ENCODE measurements at regions not wholly inside any gene's neighbourhood (a gene's known extent, or its start where the extent isn't known, plus 50 kb on each side); places are given as distances from the start of the nearest gene placed in this dataset.

DNA sequence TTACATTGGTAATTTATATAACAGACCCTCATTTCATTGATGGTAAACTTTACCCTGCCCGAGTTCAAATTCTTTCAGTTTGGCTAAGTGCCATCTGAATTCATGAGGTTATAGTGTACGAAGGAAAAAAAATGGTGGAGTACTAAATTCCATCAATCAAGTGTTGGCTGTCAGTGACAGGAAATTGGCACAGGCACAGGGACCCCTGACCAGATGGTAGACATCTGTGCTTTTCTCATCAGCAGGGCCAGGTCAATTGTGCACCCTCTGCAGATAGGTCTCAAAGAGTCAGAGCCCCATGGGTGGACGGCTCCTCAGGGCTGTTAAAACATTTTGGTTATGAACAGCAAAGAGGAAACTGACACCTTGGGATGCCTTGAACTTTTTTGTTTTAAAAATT lies 439.2 kb downstream of the SETBP1 start:
- no peak for DNase-seq (ENCODE audit: low read depth in 2 of 2)

DNA sequence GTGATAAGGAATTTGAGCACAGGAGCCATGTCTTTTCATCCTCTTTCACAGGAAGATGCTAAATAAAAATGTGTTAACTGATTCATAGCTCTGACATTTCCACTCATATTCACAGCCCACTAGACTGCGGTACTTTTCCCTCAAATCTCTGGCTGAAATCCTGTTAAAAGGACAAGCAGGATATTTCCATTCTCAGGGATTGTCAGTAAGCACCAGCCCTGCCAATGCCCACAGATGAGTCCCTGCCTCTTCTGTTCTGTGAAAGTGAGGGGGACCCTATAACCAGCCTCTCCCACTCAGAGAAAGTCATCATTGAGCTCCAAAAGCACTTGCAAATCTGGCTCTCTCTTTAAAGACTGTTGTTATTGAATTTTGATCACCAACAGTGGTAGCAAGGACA lies 440.5 kb downstream of the SETBP1 start:
- no peak for DNase-seq (ENCODE audit: low read depth in 2 of 2)

DNA sequence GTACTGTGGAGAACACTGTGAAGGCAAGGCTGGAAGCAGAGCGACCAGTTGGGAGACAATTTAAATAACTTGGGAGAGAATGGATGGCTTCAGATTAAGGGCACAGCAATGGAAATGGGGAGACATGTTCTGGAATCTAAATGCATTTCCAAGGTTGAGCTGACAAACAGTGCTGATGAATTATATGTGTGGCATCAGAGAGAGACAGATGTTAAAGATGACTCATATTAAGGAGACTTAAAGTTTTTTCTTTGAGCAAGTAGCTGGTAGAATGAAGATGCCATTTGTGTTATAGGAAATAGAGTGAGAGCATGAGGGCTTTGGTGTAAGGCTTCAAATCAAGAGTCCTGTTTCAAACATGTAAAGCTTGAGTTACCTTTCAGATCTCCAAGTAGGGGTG lies 441.8 kb downstream of the SETBP1 start:
- no peak for DNase-seq (ENCODE audit: low read depth in 2 of 2)

DNA sequence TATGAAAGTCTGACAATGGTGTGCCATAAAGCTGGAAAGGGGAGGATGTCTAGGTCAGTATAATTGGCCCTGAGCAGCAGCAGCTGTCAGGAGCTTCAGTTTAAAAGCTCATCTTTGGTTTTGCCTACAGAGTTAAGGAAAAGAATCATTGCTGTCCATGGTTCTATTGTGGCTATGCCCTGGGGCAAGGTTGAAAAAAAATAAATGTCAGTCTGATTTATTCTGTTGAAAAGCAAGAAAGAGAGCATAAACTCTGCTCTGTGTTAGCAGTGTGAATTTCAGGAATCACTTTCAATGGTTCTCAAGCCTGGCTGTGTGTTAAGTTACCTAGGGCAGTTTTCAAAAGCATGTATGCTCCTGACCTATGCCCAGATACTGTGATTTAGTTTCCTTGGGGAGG lies 446.7 kb downstream of the SETBP1 start:
- no peak for DNase-seq (ENCODE audit: low read depth in 2 of 2)

DNA sequence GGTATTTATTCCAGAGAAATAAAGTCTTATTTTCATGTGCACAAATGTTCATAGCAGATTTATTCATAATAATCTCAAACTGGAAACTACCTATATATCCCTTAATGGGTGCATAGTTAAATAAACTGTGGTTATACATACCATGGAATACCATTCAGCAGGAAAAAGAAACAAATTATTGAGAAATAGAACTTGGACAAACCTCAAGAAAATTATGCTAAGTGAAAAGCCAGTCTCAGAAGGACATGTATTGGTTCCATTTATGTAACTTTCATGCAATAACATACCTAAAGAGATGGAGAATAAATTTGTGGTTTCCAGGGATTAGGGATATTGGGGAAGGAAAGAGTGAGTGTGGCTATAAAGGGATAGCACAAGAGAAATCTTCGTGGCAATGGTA lies 452.6 kb downstream of the SETBP1 start:
- peak in 1 of 2 experiments; percentile 20 for DNase-seq (ENCODE audit: low read depth in 2 of 2)

- no peak for DNase-seq (ENCODE audit: low read depth in 2 of 2)
Observed at GRCh38 chr18:45136381-45137086, 455.8 kb downstream of the SETBP1 start.

DNA sequence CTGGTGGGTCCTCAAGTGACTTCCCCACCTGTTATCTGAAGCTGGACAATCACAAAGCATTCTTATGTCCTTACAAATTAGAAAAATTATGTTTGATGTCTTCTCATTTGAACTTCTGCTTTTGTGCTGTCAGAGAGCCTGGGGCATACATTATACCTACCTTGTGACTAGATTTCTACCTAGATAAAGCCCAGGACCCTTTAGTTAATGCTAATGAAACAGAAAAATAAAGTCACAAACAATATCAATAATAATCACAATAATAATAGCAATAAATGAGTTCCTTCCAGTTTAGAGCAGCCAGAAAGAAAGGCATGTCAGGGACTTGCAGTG lies 456.4 kb downstream of the SETBP1 start:
- no peak for DNase-seq (ENCODE audit: low read depth in 2 of 2)

- no peak for DNase-seq (ENCODE audit: low read depth in 2 of 2)
Observed at GRCh38 chr18:45139478-45139877, 458.8 kb downstream of the SETBP1 start.

DNA sequence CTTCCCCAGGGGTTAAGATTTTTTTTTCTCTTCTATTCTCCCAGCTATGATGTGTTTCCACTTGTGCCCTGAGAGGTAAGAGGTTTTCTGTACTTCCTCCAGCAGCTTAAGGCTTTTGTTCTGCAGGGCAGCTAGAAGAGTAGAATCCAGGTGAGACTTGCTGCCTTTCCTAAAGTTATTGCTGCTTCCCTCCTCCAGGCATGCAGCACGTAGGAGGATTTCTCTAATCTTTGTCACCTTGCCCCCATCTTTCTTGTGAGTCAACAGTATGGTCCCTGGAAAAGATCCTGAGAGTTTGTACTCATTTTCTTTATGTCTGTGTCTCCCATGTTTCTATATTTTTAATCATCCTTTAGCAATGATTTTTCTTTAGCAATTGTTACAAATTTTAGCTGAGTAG lies 462.2 kb downstream of the SETBP1 start:
- no peak for DNase-seq (ENCODE audit: low read depth in 2 of 2)

DNA sequence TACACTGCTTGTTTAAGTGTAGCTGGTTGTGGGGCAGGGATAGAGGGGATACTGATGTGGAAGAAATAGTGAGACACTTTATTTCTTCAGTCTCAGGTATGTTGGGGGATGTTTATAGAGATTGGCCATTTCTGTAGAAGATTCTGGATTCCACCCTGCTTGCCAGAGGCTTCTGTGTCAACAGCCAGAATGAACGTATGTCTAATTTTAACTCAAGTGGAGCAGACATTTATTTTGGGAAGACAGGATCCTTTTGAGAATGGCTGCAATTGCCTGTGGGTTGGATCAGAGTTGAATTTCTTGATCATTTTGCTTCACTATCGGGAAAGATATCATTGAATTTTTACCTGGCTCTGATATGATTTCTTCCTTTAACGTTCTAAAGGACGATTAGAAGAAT lies 465.6 kb upstream of the SLC14A2 start:
- no peak for DNase-seq (ENCODE audit: low read depth in 2 of 2)

GRCh38 chr18:45151645-45152044 lies 463.6 kb upstream of the SLC14A2 start:
- no peak for DNase-seq (ENCODE audit: low read depth in 2 of 2)

DNA sequence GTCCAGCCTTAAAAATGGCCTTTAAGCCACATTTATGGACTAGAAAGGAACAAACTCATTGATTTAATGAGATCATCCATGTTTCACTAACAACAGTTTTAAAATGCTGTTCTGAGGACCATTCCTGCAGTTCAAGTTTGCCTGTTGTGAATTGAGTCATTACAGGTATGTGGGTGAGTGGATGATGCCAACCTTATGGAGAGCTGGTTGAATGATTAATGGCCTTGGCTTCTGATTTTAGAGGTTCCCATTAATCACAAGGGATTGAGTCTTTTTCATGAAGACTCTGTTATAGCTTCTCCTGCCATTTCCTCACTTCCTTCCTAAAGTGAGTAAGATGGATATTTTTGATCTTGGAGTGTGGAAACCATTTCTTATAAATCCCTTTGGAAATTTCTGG lies 459.8 kb upstream of the SLC14A2 start:
- DNase-seq (ENCODE audit: low read depth in 2 of 2): no peak

GRCh38 chr18:45156946-45157345 lies 458.3 kb upstream of the SLC14A2 start:
- no peak for DNase-seq (ENCODE audit: low read depth in 2 of 2)

GRCh38 chr18:45157576-45157975 lies 457.7 kb upstream of the SLC14A2 start:
- DNase-seq (ENCODE audit: low read depth in 2 of 2): no peak

- DNase-seq (ENCODE audit: low read depth in 2 of 2): no peak
Observed at GRCh38 chr18:45161850-45162249, 453.4 kb upstream of the SLC14A2 start.

GRCh38 chr18:45163871-45164270 lies 451.4 kb upstream of the SLC14A2 start:
- no peak for DNase-seq (ENCODE audit: low read depth in 2 of 2)

DNA sequence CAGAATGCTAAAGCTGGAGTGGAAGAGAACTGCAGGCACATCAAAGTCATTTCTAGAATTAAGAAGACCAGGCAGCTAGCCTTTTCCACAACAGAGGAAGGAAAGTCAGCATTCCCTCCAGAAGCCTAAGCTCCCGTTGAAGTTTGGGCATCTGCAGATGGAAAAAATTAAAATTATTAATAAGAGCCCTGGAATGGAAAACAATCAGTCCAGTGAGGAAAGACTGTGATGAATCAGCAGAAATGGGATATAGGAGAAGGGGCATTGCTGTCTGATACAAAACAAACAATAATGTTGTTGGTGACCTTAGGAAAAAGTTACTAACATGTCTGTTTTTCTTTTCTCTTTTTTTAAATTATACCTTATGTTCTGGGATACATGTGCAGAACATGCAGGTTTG lies 450.7 kb upstream of the SLC14A2 start:
- peak; percentile 44 to 60 for DNase-seq (ENCODE audit: low read depth in 2 of 2)

GRCh38 chr18:45165176-45165713 lies 450.0 kb upstream of the SLC14A2 start:
- no peak for DNase-seq (ENCODE audit: low read depth in 2 of 2)

GRCh38 chr18:45165871-45166270 lies 449.4 kb upstream of the SLC14A2 start:
- no peak for DNase-seq (ENCODE audit: low read depth in 2 of 2)

GRCh38 chr18:45166341-45166835 lies 448.9 kb upstream of the SLC14A2 start:
- peak; percentile 65 to 66 for DNase-seq (ENCODE audit: low read depth in 2 of 2)

DNA sequence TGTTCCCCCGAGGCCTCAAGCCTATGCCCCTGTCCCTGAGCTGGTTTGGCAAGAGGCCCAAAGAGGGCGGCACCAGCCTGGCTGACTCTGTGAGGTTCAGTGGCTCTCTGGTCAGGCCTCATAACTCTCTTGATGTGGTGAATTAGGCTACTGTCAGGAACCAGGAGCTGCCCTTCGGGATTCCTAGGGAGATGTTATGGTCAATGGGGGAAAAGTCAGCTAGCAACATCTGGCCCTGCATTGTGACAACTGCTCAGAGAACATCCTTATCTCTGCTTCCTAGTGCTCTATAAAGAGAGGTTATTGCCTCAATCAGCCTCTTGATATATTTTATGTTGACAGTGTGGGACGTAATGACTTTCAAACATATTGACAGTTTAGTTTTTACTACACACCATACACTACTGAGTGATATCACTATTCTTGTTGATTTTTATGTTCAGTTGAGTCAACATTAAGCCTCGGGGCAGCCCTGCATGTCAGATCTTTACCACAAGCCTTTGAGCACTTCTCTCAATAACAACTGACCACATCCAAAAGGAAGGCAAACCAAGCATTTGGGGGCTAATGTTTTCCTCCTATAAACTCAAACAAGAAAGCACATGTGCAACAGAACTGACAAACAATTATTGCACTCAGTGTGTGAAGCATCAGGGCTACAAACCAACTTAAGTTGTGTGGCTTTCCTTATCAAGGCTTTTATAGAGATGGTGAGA lies 448.3 kb upstream of the SLC14A2 start:
- DNase-seq (ENCODE audit: low read depth in 2 of 2): no peak

DNA sequence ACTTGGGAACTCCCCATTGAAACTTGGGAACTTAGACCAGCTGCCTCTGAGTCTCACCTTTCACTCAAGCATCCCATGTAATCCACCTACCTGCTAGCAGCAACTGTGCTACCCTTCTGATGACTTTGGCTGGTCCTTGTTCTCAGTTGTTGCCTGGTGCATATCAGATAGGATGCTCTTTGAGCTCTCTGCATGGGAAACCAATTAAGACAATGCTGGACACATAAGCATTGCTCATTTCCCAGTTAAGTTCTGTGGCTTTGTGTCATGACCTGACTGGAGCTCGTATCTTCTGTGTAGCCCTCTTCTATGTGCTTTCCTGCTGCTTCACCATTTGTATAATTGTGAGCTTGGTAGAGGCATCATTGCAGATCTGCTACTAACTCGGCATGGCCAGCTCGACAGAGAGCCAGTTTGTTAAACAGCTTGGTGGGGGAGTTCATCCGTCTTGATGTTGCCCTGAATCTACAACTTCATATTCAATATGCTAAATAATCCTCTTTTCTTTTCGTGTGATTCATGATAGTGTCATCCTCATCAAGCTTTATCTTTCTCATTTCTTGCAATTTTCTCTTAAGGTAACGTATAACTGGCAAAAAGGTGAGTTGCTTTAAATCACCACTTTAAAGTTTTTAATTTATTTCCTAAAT lies 447.5 kb upstream of the SLC14A2 start:
- no peak for DNase-seq (ENCODE audit: low read depth in 2 of 2)

Measured in fibroblast of skin of left quadriceps (primary cell).